Tibial artery (tissue), 4 donors: ENCODE measurements at regions not wholly inside any gene's neighbourhood (a gene's known extent, or its start where the extent isn't known, plus 50 kb on each side); places are given as distances from the start of the nearest gene placed in this dataset.

Source experiments
- DNase-seq, 2 donors: peaks; one replicate each; pipeline ENCODE4 v3.0.0-alpha.2; 2019
- H3K27ac ChIP-seq, 2 donors: fragments of 200-600 bp; sonication (generic) in 1 of 2; 1 replicate in 1 of 2; 2 replicates in 1 of 2; pipeline ENCODE4 v1.5.1; 2018 to 2019; ENCODE audit warnings: mild to moderate bottlenecking in 1 of 2
- H3K27me3 ChIP-seq, 2 donors: fragments of 200-600 bp; sonication (generic) in 1 of 2; one replicate each; pipeline versions ENCODE4 v1.5.1 to v1.6.0; 2016 to 2019
- H3K36me3 ChIP-seq, 3 donors: fragments of 200-600 bp; sonication (generic) in 2 of 3; one replicate each; pipeline ENCODE4 v1.5.1; 2016 to 2019; ENCODE audit warnings: mild to moderate bottlenecking in 2 of 3
- H3K4me1 ChIP-seq, 4 donors: fragments of 200-600 bp; sonication (generic) in 2 of 4; 1 replicate in 3 of 4; 2 replicates in 1 of 4; pipeline ENCODE4 v1.5.1; 2016 to 2019
- H3K4me3 ChIP-seq, 2 donors: fragments of 200-600 bp; sonication (generic) in 1 of 2; 1 replicate in 1 of 2; 2 replicates in 1 of 2; pipeline ENCODE4 v1.5.1; 2018 to 2019; ENCODE audit warnings: mild to moderate bottlenecking in 2 of 2
- H3K9me3 ChIP-seq, 3 donors: fragments of 200-600 bp; sonication (generic) in 1 of 3; one replicate each; pipeline ENCODE4 v1.5.1; 2016 to 2019
- intact Hi-C: fragments of 100-400 bp; cut with DNase I; formaldehyde crosslinking; loops from one replicate; pipeline ENCODE4 v1.15.0; 2023; ENCODE audit warnings: low total_unique reads
- TF ChIP-seq, protein P1 (sequence below), 2 experiments: fragments of 200-600 bp in 1 of 2; fragments of 450-650 bp in 1 of 2; IDR thresholded peaks; one replicate each; pipeline ENCODE4 v1.5.1; 2017 to 2019; ENCODE audit warnings: antibody characterized with exemption in 2 of 2, mild to moderate bottlenecking in 1 of 2, moderate library complexity in 1 of 2

GRCh38 chr19:31506102-31506501 lies 156.9 kb upstream of the TSHZ3 start:
- no peak for DNase-seq
- intact Hi-C loops = no loop called here
- H3K4me1 ChIP-seq = no peaks in the 10 kb centered on the region
- no peak overlapping the region for H3K4me3 ChIP-seq
- H3K27me3 ChIP-seq = no peaks in the 10 kb centered on the region
- no peaks in the 10 kb centered on the region for H3K36me3 ChIP-seq
- no peak overlapping the region for H3K27ac ChIP-seq
- no peaks in the 10 kb centered on the region for H3K9me3 ChIP-seq
- TF ChIP-seq, protein P1, sequence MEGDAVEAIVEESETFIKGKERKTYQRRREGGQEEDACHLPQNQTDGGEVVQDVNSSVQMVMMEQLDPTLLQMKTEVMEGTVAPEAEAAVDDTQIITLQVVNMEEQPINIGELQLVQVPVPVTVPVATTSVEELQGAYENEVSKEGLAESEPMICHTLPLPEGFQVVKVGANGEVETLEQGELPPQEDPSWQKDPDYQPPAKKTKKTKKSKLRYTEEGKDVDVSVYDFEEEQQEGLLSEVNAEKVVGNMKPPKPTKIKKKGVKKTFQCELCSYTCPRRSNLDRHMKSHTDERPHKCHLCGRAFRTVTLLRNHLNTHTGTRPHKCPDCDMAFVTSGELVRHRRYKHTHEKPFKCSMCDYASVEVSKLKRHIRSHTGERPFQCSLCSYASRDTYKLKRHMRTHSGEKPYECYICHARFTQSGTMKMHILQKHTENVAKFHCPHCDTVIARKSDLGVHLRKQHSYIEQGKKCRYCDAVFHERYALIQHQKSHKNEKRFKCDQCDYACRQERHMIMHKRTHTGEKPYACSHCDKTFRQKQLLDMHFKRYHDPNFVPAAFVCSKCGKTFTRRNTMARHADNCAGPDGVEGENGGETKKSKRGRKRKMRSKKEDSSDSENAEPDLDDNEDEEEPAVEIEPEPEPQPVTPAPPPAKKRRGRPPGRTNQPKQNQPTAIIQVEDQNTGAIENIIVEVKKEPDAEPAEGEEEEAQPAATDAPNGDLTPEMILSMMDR (IDR thresholded peaks at IDR 0.05) = no peak

DNA sequence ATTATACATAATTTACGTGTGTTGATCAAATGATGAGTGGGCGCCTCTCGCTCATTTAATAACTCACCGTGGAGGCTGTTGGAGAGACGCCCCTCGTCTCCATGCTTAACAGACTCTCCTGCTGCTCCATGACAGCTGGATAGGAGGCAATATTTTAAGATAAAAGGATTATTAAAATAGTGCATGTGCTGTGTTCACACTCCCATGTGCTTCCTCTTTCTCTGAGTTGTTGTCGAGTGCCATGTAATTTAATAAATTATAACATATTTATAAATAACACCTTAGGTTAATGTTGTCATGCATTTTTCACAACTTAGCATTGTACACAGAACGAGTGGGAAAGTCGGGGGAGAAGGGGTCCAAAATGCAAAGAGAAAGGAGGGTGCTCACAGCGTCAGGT lies 161.4 kb upstream of the TSHZ3 start:
- TF ChIP-seq, protein P1 (IDR thresholded peaks at IDR 0.05) = no peak
- Histone ChIP-seq H3K4me1 (no peaks in the 10 kb centered on the region), H3K27ac (no peak overlapping the region), H3K36me3 (no peaks in the 10 kb centered on the region), H3K4me3 (no peak overlapping the region), H3K27me3 (no peaks in the 10 kb centered on the region), H3K9me3 (no peaks in the 10 kb centered on the region)
- intact Hi-C loops = no loop called here
- no peak for DNase-seq

GRCh38 chr19:31511098-31511497 lies 161.9 kb upstream of the TSHZ3 start:
- Histone ChIP-seq H3K27me3 (no peaks in the 10 kb centered on the region), H3K27ac (no peak overlapping the region)
- intact Hi-C loops = no loop called here

GRCh38 chr19:31511696-31512095 lies 162.5 kb upstream of the TSHZ3 start:
- Histone ChIP-seq H3K9me3 (no peaks in the 10 kb centered on the region), H3K27ac (no peak overlapping the region), H3K36me3 (no peaks in the 10 kb centered on the region), H3K4me1 (no peaks in the 10 kb centered on the region), H3K4me3 (no peak overlapping the region), H3K27me3 (no peaks in the 10 kb centered on the region)
- intact Hi-C loops = no loop called here
- TF ChIP-seq, protein P1 (IDR thresholded peaks at IDR 0.05) = no peak
- DNase-seq = no peak

More at GRCh38 chr19:31511098-31511497, 161.9 kb upstream of the TSHZ3 start:
- no peak overlapping the region for H3K4me3 ChIP-seq
- no peaks in the 10 kb centered on the region for H3K9me3 ChIP-seq
- no peaks in the 10 kb centered on the region for H3K36me3 ChIP-seq
- TF ChIP-seq, protein P1 (IDR thresholded peaks at IDR 0.05) = no peak
- no peaks in the 10 kb centered on the region for H3K4me1 ChIP-seq
- no peak for DNase-seq

DNA sequence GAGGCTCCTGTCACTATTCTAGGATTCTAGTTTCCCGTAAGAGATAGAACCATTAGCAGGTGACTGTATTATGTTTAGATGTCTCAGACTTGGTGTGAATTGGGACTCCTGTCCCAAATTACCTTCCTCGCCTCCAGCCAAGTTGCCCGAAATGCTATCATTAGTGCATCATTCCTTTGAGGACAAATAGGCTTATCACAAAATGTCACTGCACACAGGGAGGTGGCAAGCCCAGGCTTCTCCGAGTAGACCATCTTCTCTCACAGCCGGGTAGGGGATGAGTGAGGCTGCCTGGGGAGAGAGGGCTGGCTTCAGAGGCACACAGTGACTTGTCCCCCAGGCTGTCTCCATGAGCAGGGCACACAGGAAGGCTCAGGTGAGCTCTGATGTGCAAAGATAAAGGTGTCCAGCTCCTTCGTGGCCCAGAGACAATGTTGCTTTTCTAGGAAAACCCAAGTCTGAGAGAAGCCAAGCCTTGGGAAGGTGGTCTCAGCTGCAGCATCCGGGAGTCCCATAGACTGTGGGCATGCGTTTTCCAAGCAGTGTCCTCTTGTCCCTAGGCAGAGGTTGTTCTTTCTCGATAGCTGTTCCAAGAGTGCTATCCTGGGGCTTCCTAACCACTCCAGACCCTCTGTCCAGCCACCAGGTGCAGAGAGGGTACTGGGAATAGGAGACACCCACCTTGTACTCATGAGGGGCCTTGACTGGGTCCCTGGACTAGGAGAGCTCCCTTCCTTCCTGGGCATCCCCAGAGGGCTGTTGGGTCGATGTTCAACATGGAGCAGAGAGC lies 163.1 kb upstream of the TSHZ3 start:
- Histone ChIP-seq H3K36me3 (no peaks in the 10 kb centered on the region), H3K4me1 (no peaks in the 10 kb centered on the region), H3K27me3 (no peaks in the 10 kb centered on the region), H3K4me3 (no peak overlapping the region), H3K27ac (no peak overlapping the region), H3K9me3 (no peaks in the 10 kb centered on the region)
- intact Hi-C loops = no loop called here
- DNase-seq = no peak
- TF ChIP-seq, protein P1 (IDR thresholded peaks at IDR 0.05) = no peak
